Non-pigmented ciliary epithelial cell (primary cell): ENCODE measurements at regions not wholly inside any gene's neighbourhood (a gene's known extent, or its start where the extent isn't known, plus 50 kb on each side); places are given as distances from the start of the nearest gene placed in this dataset.
A peak's percentile ranks its signal among the peaks of the same experiment; 100 is the strongest.

ENCODE experiments used
- DNase-seq: peaks from one replicate; pipeline ENCODE4 v3.0.0-alpha.2; 2010; ENCODE audit warnings: low read depth

DNA sequence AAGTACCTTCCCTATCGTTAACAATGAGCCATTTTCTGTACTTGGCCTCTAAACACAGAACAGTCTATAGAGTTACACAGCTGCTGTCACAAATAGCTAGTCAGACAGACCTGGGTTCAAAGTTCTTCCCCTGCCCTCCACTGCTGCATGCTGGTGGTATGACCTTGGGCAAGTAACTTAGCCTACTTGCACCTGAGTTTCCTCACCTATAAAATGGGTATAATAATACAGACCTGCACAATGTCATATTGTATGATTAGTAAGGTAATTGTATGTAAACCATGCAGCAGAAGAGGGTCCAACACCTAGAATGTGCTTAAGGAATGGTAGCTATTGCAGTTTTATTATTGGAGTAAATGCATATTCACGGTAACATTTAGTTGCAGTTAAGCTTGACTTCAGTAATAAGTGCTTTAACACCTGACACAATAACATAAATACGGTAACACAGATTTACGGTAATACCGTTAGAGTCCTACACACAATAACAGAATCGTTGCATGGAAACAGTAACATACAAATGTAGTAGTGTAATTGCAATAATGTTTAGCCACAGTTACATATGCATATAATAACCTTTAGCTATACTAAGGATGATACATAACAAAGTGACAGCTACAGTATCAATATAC, 193.3 kb upstream of the CSF3R start:
- no peak for DNase-seq

DNA sequence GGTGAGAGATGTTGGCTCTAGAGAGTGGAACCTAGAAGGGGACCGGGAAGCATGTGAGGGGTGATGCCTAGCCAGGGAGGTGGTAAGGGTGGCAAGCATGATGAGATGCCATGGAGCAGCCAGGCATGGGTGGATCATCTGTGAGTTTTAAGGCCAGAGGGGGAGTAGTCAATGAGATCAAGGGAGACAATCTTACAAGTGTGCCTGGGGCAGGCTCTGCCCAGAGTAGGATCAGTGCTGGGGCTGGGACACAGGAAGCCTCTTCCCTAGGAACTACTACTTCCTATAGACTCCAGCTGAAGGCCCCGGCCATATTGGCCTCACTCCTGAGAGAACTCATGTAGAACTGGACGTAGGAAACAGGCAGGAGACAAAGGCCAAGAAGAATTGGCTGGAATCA, 192.4 kb upstream of the CSF3R start:
- no peak for DNase-seq

- no peak for DNase-seq
These were observed 190.5 kb upstream of the CSF3R start for GRCh38 chr1:36673202-36673601.

- no peak for DNase-seq
These were observed 186.5 kb upstream of the CSF3R start for GRCh38 chr1:36669262-36669661.

DNA sequence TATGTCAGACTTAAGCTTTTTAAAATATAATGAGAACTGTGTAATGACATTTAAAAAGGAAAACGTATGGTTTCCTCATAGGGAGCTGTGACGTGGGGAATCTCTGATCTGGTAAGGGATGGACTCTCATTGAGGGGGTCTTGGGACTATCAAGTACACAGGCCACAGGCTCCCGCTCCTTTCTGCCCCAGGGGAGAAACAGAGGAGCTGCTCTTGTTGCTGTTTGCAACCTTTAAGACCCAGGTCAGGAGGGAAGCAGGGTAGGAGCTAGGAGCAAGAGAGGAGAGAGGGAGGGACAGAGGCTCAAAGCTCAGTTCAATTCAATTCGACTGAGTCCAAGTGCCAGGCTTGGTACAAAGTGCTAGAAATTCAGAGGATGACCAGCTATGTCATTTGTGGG, 185.1 kb upstream of the CSF3R start:
- no peak for DNase-seq

GRCh38 chr1:36667256-36667655, 184.5 kb upstream of the CSF3R start:
- DNase-seq, result no peak

DNA sequence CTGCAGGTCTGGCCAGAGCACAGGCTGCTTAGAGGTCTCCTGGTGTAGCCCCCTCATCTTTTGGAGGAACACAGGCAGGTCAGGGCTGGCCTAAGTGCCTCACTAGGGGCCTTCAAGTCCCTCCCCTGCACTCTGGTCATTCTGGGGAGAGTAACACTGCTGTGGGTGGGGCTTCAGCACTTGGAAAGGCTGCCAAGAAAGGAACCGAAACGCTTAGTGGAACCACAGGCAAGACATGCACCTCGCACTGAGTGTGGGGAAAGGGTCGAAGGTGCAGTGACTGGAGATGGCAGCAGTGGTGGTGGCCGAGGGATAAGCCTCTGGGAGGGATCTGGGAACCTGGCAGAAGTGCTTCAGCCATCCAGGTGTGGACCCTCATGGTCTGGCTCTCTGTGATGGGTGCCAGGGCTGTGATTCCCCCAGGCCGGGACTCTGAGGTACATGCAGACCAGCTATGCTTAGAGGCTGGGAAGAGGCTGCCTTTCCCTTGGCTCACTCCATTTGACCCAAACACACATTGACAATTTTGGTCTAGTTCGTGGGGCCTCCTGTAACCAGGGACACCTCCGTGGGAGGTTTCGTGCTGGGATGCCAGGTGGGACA, 182.9 kb upstream of the CSF3R start:
- DNase-seq, result no peak

DNA sequence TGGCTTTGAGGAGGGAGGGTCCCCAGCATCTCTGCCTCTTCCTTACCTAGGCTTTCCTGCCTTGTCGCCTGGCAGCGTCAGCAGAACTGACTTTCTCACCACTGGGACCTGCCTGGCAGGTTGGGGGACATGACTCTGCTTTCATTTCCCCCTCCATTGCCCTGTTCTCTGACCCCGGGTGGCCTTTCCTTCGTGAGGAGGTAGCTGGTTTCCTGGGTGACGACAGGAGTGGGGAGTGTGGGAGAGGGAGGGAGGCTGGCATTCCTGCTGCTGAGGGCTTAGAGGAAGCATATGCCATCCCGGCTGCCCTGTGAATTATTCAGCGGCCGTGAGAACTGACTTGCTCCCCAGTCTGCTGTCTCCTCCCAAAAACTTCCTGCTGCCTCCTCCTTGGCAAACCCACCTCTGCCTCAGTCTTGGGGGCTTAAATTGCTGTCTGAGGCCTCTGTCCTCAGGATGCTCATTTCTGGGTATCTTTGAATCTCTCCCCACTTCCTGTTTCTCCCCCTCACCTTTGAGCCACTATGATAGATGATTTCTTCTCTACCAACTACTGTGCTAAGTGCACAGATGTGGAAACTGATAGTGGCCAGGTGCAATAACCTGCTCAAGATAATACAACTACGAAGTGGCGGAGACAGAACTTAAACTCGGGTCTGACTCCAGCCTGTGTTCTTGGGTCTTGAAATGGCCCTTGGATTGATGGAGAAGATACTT, 182.0 kb upstream of the CSF3R start:
- no peak for DNase-seq

DNA sequence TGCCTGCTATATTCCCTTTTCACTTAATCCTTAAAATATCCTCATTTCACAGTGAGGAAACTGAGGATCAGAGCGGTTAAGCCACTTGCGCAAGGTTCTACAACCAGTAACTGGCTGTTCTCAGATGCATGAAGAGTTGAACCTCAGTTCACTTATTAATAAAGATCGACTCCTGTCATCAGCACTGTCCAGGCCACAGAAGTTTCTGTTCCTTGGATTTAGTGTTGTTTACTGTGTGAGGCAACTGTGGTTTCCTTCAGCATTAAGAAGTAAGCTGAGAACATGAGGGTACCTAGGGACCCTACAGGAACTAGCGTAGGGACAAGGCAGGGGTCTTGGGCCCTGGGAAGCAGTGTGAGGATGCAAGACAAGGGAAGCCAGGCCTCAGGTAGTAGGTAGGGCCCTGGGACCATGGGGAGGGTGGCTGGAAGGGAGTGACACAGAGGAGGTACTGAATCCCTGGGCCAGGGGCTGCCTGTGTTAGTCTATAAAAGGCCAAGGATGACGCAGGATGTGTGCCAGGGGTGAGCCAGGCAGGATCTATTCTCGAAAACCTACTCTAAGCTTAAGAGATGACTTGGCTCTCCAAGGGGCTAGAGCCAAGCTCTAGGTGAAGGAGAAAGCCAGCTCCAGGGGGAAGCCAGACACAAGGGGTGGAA, 181.2 kb upstream of the CSF3R start:
- no peak for DNase-seq

DNA sequence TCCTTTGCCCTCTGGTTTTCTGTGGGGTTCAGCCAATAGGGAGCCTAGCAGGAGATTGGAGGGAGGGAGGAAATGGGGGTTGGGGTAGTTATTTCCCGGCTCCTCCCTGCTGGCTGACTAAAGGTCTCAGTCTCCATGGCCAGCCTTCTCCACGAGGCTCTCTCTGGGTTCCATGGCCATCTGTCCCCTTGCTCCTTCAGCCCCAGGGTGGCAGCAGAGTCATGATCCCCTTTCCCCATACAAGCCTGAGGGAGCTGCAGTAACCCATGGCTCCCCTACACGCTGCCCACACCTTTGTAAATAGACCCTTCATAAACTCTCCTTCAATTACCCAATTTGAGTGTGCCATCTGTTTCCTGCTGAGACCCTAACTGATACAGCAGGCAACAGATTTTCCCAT, 176.1 kb upstream of the CSF3R start:
- no peak for DNase-seq

DNA sequence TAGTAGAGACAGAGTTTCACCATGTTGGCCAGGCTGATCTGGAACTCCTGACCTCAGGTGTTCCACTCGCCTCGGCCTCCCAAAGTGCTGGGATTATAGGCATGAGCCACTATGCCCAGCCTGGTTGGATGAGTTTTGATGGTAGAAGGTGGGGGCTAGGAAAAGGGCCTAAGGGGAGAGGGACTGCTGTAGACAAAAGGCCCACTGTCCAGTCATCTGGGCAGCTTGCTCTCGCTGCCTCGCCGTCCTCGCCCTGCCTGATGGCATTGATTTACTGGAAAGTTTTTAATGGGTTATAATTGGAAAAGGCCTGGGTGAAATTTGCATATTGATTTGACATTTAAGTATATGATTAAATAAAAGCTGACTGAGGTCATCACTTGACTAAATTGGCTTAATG, 175.1 kb upstream of the CSF3R start:
- DNase-seq, result no peak

DNA sequence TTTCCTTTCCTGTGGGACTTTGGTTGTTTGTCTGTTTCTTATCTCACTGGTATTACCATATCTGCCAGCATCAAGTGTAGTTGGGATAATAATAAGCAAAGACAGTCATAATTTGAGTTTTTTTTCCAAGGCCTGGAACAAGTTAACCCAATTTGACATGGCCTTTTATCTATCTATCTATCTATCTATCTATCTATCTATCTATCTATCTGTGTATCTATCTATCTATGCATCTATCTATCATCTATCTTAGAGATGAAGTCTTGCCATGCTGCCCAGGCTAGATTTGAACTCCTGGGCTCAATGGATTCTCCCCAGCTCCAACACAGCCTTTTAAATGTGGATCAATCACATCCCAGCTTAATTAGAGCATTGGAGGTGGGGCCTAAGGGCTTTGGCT, 174.1 kb upstream of the CSF3R start:
- no peak for DNase-seq

DNA sequence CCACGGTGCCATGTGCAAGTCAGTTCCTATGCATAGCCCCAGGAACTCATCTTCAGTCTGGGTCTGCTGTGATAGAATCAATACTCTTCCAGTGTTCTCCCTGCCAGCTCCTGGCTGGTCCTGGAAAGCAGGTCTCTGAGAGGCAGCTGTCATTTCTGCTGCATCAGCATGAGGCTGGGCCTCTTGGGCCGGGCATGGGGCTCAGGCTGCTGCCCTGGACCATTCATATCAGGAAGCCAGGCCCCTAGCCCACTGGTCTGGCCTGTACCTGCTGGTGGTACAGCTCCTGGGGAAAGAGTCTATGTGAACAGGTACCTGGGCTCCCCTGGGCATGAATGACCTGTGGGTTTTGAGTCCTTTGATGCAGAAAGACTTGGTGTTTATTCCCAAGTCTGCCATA, 173.6 kb upstream of the CSF3R start:
- no peak for DNase-seq

- no peak for DNase-seq
These were observed 171.9 kb upstream of the CSF3R start for GRCh38 chr1:36654586-36654985.

DNA sequence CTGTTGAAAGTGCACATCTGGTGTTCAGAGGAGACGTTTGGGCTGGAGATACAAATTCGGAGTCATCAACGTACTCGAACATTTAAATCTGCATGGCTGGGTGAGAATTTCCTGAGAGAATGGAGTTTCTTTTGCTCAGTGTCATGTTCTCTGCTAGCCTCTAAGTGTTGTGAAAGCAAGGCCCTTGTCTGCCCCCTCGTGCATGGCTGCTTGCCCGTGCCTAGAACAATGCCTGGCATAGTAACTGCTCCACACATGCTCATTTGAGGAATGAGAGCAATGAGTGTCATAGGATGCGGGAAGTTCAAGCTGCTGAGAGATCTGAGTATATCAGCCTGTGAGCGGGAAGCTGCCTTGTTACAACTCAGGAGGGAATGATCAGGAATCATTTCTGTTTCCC, 171.1 kb upstream of the CSF3R start:
- no peak for DNase-seq

DNA sequence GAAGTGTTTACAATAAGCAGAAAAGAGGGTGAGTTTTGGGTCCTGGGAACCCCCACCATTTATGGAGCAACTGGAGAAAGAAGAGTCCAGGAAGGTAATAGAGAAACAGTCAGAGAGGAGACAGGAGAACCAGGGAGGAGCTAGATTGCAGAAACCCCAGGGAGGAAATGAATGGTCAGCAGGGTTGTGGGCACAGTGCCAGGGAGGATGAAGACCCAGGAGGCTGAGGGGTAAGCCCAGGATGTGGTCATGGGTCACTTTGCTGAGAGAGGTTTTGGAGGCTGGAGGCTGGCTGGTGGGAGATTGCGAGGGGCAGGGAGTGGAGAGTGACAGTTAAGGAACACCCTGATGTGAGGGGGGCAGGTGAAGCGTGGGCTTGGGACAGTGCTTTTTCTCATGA, 169.9 kb upstream of the CSF3R start:
- no peak for DNase-seq

- DNase-seq, result no peak
These were observed 169.3 kb upstream of the CSF3R start for GRCh38 chr1:36652011-36652410.

- DNase-seq, result no peak
These were observed 168.6 kb upstream of the CSF3R start for GRCh38 chr1:36651176-36651910.

- peak; percentile 9 for DNase-seq
These were observed 167.7 kb upstream of the CSF3R start for GRCh38 chr1:36650200-36651065.

- no peak for DNase-seq
These were observed 163.2 kb upstream of the CSF3R start for GRCh38 chr1:36645867-36646266.

DNA sequence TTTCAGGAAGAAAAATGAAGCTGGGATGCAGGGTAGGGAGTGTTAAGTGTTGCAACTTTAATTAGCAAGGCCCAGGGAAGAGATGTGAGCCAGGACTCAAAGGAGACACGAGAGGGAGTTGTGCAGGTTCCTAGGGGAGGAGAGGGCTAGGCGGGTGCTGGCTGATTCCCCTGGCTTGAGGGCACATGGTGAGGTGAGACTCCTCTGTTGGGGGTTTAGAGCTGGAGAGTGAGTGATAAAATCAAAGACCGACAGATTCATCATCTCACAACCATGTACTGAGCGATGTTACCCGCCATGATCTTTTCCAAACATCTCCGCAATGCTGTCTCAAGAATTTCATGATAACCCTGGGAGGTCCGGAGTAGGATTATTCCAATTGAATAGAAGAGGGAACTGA, 161.8 kb upstream of the CSF3R start:
- DNase-seq, result no peak
